ENCODE measurements at regions not wholly inside any gene's neighbourhood (a gene's known extent, or its start where the extent isn't known, plus 50 kb on each side); places are given as distances from the start of the nearest gene placed in this dataset.

GRCh38 chr13:64314331-64314730, 2898.7 kb upstream of the PCDH20 start:
- Histone ChIP-seq H3K4me3 (ENCODE audit: insufficient read depth, low read depth, low read length) (no peak overlapping the region), H3K36me3 (ENCODE audit: insufficient read depth, low read length) (no peaks in the 10 kb centered on the region), H3K9me3 (ENCODE audit: insufficient read depth, low read depth, low read length) (no peaks in the 10 kb centered on the region), H3K27me3 (ENCODE audit: insufficient read depth, low read length) (no peaks in the 10 kb centered on the region), H4K20me1 (ENCODE audit: insufficient read depth, low read length) (no peaks in the 10 kb centered on the region), H3K4me1 (ENCODE audit: insufficient read depth, low read length) (no peaks in the 10 kb centered on the region), H3K79me2 (ENCODE audit: insufficient read depth, low read length) (no peaks in the 10 kb centered on the region), H3K4me2 (ENCODE audit: low read length) (no peak overlapping the region), H2AFZ (ENCODE audit: low read depth, low read length) (no peak overlapping the region), H3K9ac (ENCODE audit: low read length) (no peak overlapping the region), H3K27ac (ENCODE audit: low read depth, low read length) (no peak overlapping the region)
- DNase-seq (ENCODE audit: low read depth) (peak; percentile 50), FAIRE-seq (no peak)
- Mint-ChIP-seq H3K27me3 (ENCODE audit: low read depth, unreplicated experiment) (no peaks in the 10 kb centered on the region), H3K9me3 (ENCODE audit: unreplicated experiment) (no peaks in the 10 kb centered on the region), H3K4me3 (ENCODE audit: unreplicated experiment) (no peak overlapping the region), H3K4me1 (ENCODE audit: low read depth, unreplicated experiment) (no peaks in the 10 kb centered on the region), H3K27ac (ENCODE audit: unreplicated experiment) (no peak overlapping the region), H3K36me3 (ENCODE audit: low read depth, unreplicated experiment) (no peaks in the 10 kb centered on the region)
- no peak for TF ChIP-seq EZH2 (IDR thresholded peaks at IDR 0.05; ENCODE audit: insufficient read depth, low read length)
- no peak for TF ChIP-seq CTCF (IDR thresholded peaks at IDR 0.05; ENCODE audit: insufficient read depth, low read depth, low read length)

DNA sequence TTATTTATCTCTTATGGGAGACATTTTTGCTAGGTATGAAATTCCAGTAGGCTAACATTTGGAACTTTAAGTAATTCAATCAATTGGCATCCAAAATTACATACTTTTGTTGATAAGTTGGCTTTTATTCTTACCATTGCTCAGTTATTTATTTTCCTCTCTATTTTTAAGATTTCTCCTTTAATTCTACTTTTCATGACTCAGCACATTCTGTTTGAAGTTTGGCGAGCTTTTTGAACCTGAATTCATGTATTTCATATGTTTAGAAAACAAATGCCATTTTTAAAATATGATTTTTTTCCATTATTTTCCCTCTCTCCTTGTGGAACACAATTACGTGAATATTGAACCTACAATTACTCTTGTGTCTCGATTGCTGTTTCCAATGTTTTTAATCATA, 2896.3 kb upstream of the PCDH20 start:
- no peak for FAIRE-seq
- no peaks in the 10 kb centered on the region for H3K79me2 ChIP-seq (ENCODE audit: insufficient read depth, low read length)
- H3K4me1 Mint-ChIP-seq (ENCODE audit: low read depth, unreplicated experiment) = no peaks in the 10 kb centered on the region

More for the DNA sequence above, 2896.3 kb upstream of the PCDH20 start:
- no peaks in the 10 kb centered on the region for H3K4me1 ChIP-seq (ENCODE audit: insufficient read depth, low read length)
- Mint-ChIP-seq H3K27ac (ENCODE audit: unreplicated experiment) (no peak overlapping the region), H3K4me3 (ENCODE audit: unreplicated experiment) (no peak overlapping the region), H3K9me3 (ENCODE audit: unreplicated experiment) (no peaks in the 10 kb centered on the region), H3K27me3 (ENCODE audit: low read depth, unreplicated experiment) (no peaks in the 10 kb centered on the region), H3K36me3 (ENCODE audit: low read depth, unreplicated experiment) (no peaks in the 10 kb centered on the region)
- H3K27me3 ChIP-seq (ENCODE audit: insufficient read depth, low read length) = no peaks in the 10 kb centered on the region
- no peak overlapping the region for H2AFZ ChIP-seq (ENCODE audit: low read depth, low read length)
- TF ChIP-seq EZH2 (IDR thresholded peaks at IDR 0.05; ENCODE audit: insufficient read depth, low read length) (no peak), CTCF (IDR thresholded peaks at IDR 0.05; ENCODE audit: insufficient read depth, low read depth, low read length) (no peak)
- DNase-seq (ENCODE audit: low read depth) = no peak
- no peaks in the 10 kb centered on the region for H3K9me3 ChIP-seq (ENCODE audit: insufficient read depth, low read depth, low read length)
- H3K9ac ChIP-seq (ENCODE audit: low read length) = no peak overlapping the region
- no peaks in the 10 kb centered on the region for H4K20me1 ChIP-seq (ENCODE audit: insufficient read depth, low read length)
- no peak overlapping the region for H3K27ac ChIP-seq (ENCODE audit: low read depth, low read length)
- H3K36me3 ChIP-seq (ENCODE audit: insufficient read depth, low read length) = no peaks in the 10 kb centered on the region
- H3K4me3 ChIP-seq (ENCODE audit: insufficient read depth, low read depth, low read length) = no peak overlapping the region
- H3K4me2 ChIP-seq (ENCODE audit: low read length) = no peak overlapping the region

All from astrocyte (in vitro differentiated cells and primary cell).